SK-N-SH (cell line): ENCODE measurements at regions not wholly inside any gene's neighbourhood (a gene's known extent, or its start where the extent isn't known, plus 50 kb on each side); places are given as distances from the start of the nearest gene placed in this dataset.

ENCODE experiments used
- CTCF ChIP-seq: fragments of 200-600 bp; sonication (generic); IDR thresholded peaks from 2 replicates; pipeline ENCODE4 v1.6.1; 2017; ENCODE audit warnings: antibody characterized with exemption, mild to moderate bottlenecking, moderate library complexity
- MAX ChIP-seq: IDR thresholded peaks from 2 replicates; pipeline ENCODE4 v1.4.0; 2012; ENCODE audit warnings: low read depth
- TAF1 ChIP-seq: IDR thresholded peaks from 2 replicates; pipeline ENCODE4 v1.6.1; 2012; ENCODE audit warnings: low read depth, mild to moderate bottlenecking, low read length, moderate library complexity, borderline replicate concordance
- YY1 ChIP-seq: IDR thresholded peaks from 2 replicates; pipeline ENCODE4 v1.4.0; 2012; ENCODE audit warnings: low read depth, mild to moderate bottlenecking
- ZBTB33 ChIP-seq: IDR thresholded peaks from 2 replicates; pipeline ENCODE4 v1.4.0; 2012; ENCODE audit warnings: low read depth, borderline replicate concordance

GRCh38 chr6:20013066-20013861 is 176.1 kb downstream of the ID4 start:
- TF ChIP-seq CTCF, result no peak
- TF ChIP-seq TAF1, result no peak
- TF ChIP-seq MAX, result no peak
- TF ChIP-seq YY1, result no peak
- no peak for TF ChIP-seq ZBTB33
